ENCODE measurements at regions not wholly inside any gene's neighbourhood (a gene's known extent, or its start where the extent isn't known, plus 50 kb on each side); places are given as distances from the start of the nearest gene placed in this dataset.
"Not testable (repeated sequence)": the region's sequence is repeated elsewhere in the genome, so short reads cannot be mapped to it uniquely, and the experiment has no call there.

DNA sequence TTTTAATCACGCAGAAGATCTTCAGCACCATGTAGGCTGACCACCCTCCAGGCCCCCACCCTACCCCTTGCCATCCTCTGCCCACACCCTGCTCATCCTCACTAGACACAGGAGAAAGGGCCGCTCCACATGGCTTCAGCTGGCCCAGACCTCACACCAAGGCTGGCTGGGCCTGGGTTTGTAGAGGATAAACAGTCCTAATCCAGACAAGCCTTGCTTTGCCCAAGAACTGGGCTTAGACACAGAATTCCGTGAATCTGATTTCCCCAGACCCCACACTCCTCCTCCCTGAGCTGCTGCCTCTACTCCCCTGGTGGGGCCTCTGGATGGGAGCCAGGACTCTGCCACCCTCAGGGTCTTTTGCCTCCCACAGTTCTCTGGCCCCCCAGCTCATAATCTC, 185.3 kb downstream of the CYP26B1 start:
- Histone ChIP-seq H3K36me3 (ENCODE audit: control insufficient read depth, insufficient read depth, low read length) (no peaks in the 10 kb centered on the region), H3K4me1 (ENCODE audit: control insufficient read depth, insufficient read depth, low read length) (no peaks in the 10 kb centered on the region), H3K27ac (ENCODE audit: low read depth, low read length) (no peak overlapping the region), H3K4me3 (ENCODE audit: low read length) (no peak overlapping the region), H3K27me3 (ENCODE audit: control insufficient read depth, insufficient read depth, low read length) (peaks cover 3% of the 10 kb centered on the region), H3K9ac (ENCODE audit: low read length) (no peak overlapping the region)

- Histone ChIP-seq H3K4me1 (ENCODE audit: control insufficient read depth, insufficient read depth, low read length) (no peaks in the 10 kb centered on the region), H3K27me3 (ENCODE audit: control insufficient read depth, insufficient read depth, low read length) (peaks cover 3% of the 10 kb centered on the region), H3K27ac (ENCODE audit: low read depth, low read length) (no peak overlapping the region), H3K4me3 (ENCODE audit: low read length) (no peak overlapping the region), H3K9ac (ENCODE audit: low read length) (no peak overlapping the region), H3K36me3 (ENCODE audit: control insufficient read depth, insufficient read depth, low read length) (no peaks in the 10 kb centered on the region)
Measured at GRCh38 chr2:71961289-71962027, 186.2 kb downstream of the CYP26B1 start.

DNA sequence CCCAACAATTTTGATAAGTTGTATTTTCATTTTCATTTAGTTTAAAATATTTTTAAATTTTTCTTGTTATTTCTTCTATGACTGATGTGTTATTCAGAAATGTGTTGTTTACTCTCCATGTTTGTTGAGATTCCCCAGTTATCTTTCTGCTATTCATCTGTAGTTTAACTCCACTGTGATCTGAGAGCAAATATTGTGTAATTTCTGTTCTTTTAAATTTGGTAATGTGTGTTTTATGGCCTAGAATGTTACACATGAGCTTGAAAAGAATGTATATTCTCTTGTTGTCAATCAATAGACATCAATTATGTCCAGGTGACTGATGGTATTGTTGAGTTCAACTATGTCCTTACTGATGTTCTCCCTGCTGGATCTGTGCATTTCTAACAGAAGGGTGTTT, 188.2 kb downstream of the CYP26B1 start:
- no peak overlapping the region for H3K4me3 ChIP-seq (ENCODE audit: low read length)
- no peaks in the 10 kb centered on the region for H3K4me1 ChIP-seq (ENCODE audit: control insufficient read depth, insufficient read depth, low read length)
- no peak overlapping the region for H3K9ac ChIP-seq (ENCODE audit: low read length)
- H3K36me3 ChIP-seq (ENCODE audit: control insufficient read depth, insufficient read depth, low read length), result no peaks in the 10 kb centered on the region
- H3K27me3 ChIP-seq (ENCODE audit: control insufficient read depth, insufficient read depth, low read length), result peaks cover 3% of the 10 kb centered on the region
- no peak overlapping the region for H3K27ac ChIP-seq (ENCODE audit: low read depth, low read length)

- H3K9ac ChIP-seq (ENCODE audit: low read length); H3K27ac ChIP-seq (ENCODE audit: low read depth, low read length); H3K27me3 ChIP-seq (ENCODE audit: control insufficient read depth, insufficient read depth, low read length); H3K36me3 ChIP-seq (ENCODE audit: control insufficient read depth, insufficient read depth, low read length); H3K4me1 ChIP-seq (ENCODE audit: control insufficient read depth, insufficient read depth, low read length); H3K4me3 ChIP-seq (ENCODE audit: low read length): not testable (repeated sequence)
Measured at GRCh38 chr2:71958426-71958825, 189.2 kb downstream of the CYP26B1 start.

DNA sequence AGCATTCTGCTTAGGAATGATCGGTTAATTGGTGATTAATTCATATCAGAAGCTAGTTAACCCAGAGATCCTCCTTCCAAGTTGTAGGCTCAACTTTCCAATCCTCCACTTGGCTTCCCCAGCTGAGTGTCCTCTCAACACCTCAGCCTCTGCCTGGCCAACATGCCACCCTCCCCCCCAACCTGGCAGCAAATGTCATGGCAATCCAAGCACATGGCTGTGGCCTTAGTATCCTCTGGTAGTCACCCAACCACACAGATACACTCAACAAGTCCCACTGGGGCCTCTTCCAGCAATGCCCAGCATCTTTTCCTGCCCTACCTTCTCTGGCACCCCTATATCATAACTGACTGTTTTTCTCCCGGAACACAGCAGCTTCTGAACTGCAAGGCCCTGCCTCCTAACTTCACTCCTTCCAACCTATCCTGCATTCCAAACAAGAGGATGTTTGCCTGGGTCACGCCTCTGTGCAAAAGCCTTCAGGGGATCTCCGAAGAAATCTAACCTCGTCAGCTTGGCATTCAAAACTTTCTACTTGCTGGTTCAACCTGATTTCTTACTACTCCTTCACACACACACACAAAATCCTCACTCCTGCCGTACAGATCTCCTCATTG, 195.0 kb downstream of the CYP26B1 start:
- Histone ChIP-seq H3K36me3 (ENCODE audit: control insufficient read depth, insufficient read depth, low read length) (no peaks in the 10 kb centered on the region), H3K27ac (ENCODE audit: low read depth, low read length) (no peak overlapping the region), H3K27me3 (ENCODE audit: control insufficient read depth, insufficient read depth, low read length) (no peaks in the 10 kb centered on the region), H3K4me3 (ENCODE audit: low read length) (no peak overlapping the region), H3K9ac (ENCODE audit: low read length) (no peak overlapping the region), H3K4me1 (ENCODE audit: control insufficient read depth, insufficient read depth, low read length) (no peaks in the 10 kb centered on the region)

GRCh38 chr2:71951718-71952404, 195.8 kb downstream of the CYP26B1 start:
- no peaks in the 10 kb centered on the region for H3K36me3 ChIP-seq (ENCODE audit: control insufficient read depth, insufficient read depth, low read length)
- H3K27ac ChIP-seq (ENCODE audit: low read depth, low read length), result no peak overlapping the region
- no peak overlapping the region for H3K4me3 ChIP-seq (ENCODE audit: low read length)

GRCh38 chr2:71951083-71951468, 196.6 kb downstream of the CYP26B1 start:
- Histone ChIP-seq H3K27me3 (ENCODE audit: control insufficient read depth, insufficient read depth, low read length) (no peaks in the 10 kb centered on the region), H3K4me1 (ENCODE audit: control insufficient read depth, insufficient read depth, low read length) (no peaks in the 10 kb centered on the region), H3K9ac (ENCODE audit: low read length) (no peak overlapping the region), H3K4me3 (ENCODE audit: low read length) (no peak overlapping the region), H3K27ac (ENCODE audit: low read depth, low read length) (no peak overlapping the region), H3K36me3 (ENCODE audit: control insufficient read depth, insufficient read depth, low read length) (no peaks in the 10 kb centered on the region)

More at GRCh38 chr2:71951718-71952404, 195.8 kb downstream of the CYP26B1 start:
- no peak overlapping the region for H3K9ac ChIP-seq (ENCODE audit: low read length)
- H3K4me1 ChIP-seq (ENCODE audit: control insufficient read depth, insufficient read depth, low read length), result no peaks in the 10 kb centered on the region
- H3K27me3 ChIP-seq (ENCODE audit: control insufficient read depth, insufficient read depth, low read length), result no peaks in the 10 kb centered on the region

GRCh38 chr2:71950256-71951082, 197.2 kb downstream of the CYP26B1 start:
- Histone ChIP-seq H3K4me1 (ENCODE audit: control insufficient read depth, insufficient read depth, low read length) (no peaks in the 10 kb centered on the region), H3K27me3 (ENCODE audit: control insufficient read depth, insufficient read depth, low read length) (no peaks in the 10 kb centered on the region), H3K4me3 (ENCODE audit: low read length) (no peak overlapping the region), H3K36me3 (ENCODE audit: control insufficient read depth, insufficient read depth, low read length) (no peaks in the 10 kb centered on the region), H3K27ac (ENCODE audit: low read depth, low read length) (no peak overlapping the region), H3K9ac (ENCODE audit: low read length) (no peak overlapping the region)

- no peaks in the 10 kb centered on the region for H3K27me3 ChIP-seq (ENCODE audit: control insufficient read depth, insufficient read depth, low read length)
- no peak overlapping the region for H3K4me3 ChIP-seq (ENCODE audit: low read length)
- H3K9ac ChIP-seq (ENCODE audit: low read length), result no peak overlapping the region
- H3K27ac ChIP-seq (ENCODE audit: low read depth, low read length), result no peak overlapping the region
- H3K4me1 ChIP-seq (ENCODE audit: control insufficient read depth, insufficient read depth, low read length), result no peaks in the 10 kb centered on the region
- H3K36me3 ChIP-seq (ENCODE audit: control insufficient read depth, insufficient read depth, low read length), result no peaks in the 10 kb centered on the region
Measured at GRCh38 chr2:71949537-71949798, 198.2 kb downstream of the CYP26B1 start.

- no peak overlapping the region for H3K27ac ChIP-seq (ENCODE audit: low read depth, low read length)
- H3K9ac ChIP-seq (ENCODE audit: low read length), result no peak overlapping the region
- no peak overlapping the region for H3K4me3 ChIP-seq (ENCODE audit: low read length)
- H3K27me3 ChIP-seq (ENCODE audit: control insufficient read depth, insufficient read depth, low read length), result no peaks in the 10 kb centered on the region
- no peaks in the 10 kb centered on the region for H3K36me3 ChIP-seq (ENCODE audit: control insufficient read depth, insufficient read depth, low read length)
- no peaks in the 10 kb centered on the region for H3K4me1 ChIP-seq (ENCODE audit: control insufficient read depth, insufficient read depth, low read length)
Measured at GRCh38 chr2:71948781-71949536, 198.7 kb downstream of the CYP26B1 start.

DNA sequence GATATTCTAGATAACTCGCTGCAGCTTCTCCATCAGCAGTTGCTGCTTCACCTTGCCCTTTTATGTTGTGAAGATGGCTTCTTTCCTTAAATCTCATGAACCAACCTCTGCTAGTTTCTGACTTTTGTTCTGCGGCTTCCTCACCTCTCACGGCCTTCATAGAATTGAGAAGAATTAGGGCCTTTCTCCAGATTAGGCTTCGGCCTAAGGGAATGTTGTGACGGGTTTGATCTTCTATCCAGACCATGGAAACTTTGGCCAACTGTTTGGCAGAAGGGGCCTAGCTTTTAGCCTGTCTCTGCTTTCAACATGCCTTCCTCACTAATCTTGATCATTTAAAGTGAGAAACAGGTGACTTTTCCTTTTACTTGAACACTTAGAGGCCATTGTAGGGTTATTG, 199.9 kb downstream of the CYP26B1 start:
- H3K9ac ChIP-seq (ENCODE audit: low read length), result no peak overlapping the region
- no peak overlapping the region for H3K4me3 ChIP-seq (ENCODE audit: low read length)
- no peaks in the 10 kb centered on the region for H3K27me3 ChIP-seq (ENCODE audit: control insufficient read depth, insufficient read depth, low read length)
- no peaks in the 10 kb centered on the region for H3K4me1 ChIP-seq (ENCODE audit: control insufficient read depth, insufficient read depth, low read length)
- H3K27ac ChIP-seq (ENCODE audit: low read depth, low read length), result no peak overlapping the region
- no peaks in the 10 kb centered on the region for H3K36me3 ChIP-seq (ENCODE audit: control insufficient read depth, insufficient read depth, low read length)

DNA sequence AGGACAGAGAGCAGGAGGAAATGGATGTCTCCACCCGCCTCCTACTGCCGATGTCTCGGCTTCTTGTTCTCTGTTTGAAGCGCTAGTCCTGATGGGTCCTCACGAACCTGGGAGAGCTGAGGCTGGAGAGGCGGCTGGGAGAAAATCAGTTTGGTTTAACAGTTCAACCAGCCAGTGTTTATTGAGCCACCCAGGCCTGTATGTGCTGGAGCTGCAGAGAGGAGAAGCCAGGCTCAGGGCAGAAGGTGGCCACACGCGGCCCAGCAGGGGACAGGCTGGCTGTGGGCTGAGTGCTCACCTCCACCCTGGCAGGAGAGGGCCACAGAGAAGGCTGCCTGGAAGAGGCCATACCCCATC, 202.1 kb downstream of the CYP26B1 start:
- H3K27ac ChIP-seq (ENCODE audit: low read depth, low read length), result no peak overlapping the region
- no peaks in the 10 kb centered on the region for H3K4me1 ChIP-seq (ENCODE audit: control insufficient read depth, insufficient read depth, low read length)
- H3K36me3 ChIP-seq (ENCODE audit: control insufficient read depth, insufficient read depth, low read length), result no peaks in the 10 kb centered on the region

More for the DNA sequence above, 202.1 kb downstream of the CYP26B1 start:
- no peak overlapping the region for H3K4me3 ChIP-seq (ENCODE audit: low read length)
- no peaks in the 10 kb centered on the region for H3K27me3 ChIP-seq (ENCODE audit: control insufficient read depth, insufficient read depth, low read length)
- H3K9ac ChIP-seq (ENCODE audit: low read length), result no peak overlapping the region

All from rectal smooth muscle tissue (tissue), 1 donor.